Adipocyte (in vitro differentiated cells): ENCODE measurements at regions not wholly inside any gene's neighbourhood (a gene's known extent, or its start where the extent isn't known, plus 50 kb on each side); places are given as distances from the start of the nearest gene placed in this dataset.
A peak's percentile ranks its signal among the peaks of the same experiment; 100 is the strongest.

Experiments
- DNase-seq: peaks from one replicate; pipeline ENCODE4 v3.0.0-alpha.2; 2015; ENCODE audit warnings: low read depth
- H3K27me3 ChIP-seq: replicated peaks from 2 replicates; pipeline ENCODE4 v1.7.0; 2013; ENCODE audit warnings: mild to moderate bottlenecking, low read length, moderate library complexity; ENCODE audit not compliant: control insufficient read depth, insufficient read depth
- H3K36me3 ChIP-seq: 2 replicates; pipeline ENCODE4 v1.7.0; 2013; ENCODE audit warnings: low read length, mild to moderate bottlenecking, moderate library complexity; ENCODE audit not compliant: control insufficient read depth, insufficient read depth, severe bottlenecking
- H3K4me1 ChIP-seq: 2 replicates; pipeline ENCODE4 v1.7.0; 2013; ENCODE audit warnings: mild to moderate bottlenecking, low read length, moderate library complexity; ENCODE audit not compliant: control insufficient read depth, insufficient read depth
- H3K4me3 ChIP-seq: 2 replicates; pipeline ENCODE4 v1.7.0; 2013; ENCODE audit warnings: mild to moderate bottlenecking, low read length, moderate library complexity
- H3K9ac ChIP-seq: 2 replicates; pipeline ENCODE4 v1.7.0; 2013; ENCODE audit warnings: mild to moderate bottlenecking, low read length, moderate library complexity
- H3K9me3 ChIP-seq: 2 replicates; pipeline ENCODE4 v1.7.0; 2013; ENCODE audit warnings: mild to moderate bottlenecking, low read length, moderate library complexity; ENCODE audit not compliant: control insufficient read depth

DNA sequence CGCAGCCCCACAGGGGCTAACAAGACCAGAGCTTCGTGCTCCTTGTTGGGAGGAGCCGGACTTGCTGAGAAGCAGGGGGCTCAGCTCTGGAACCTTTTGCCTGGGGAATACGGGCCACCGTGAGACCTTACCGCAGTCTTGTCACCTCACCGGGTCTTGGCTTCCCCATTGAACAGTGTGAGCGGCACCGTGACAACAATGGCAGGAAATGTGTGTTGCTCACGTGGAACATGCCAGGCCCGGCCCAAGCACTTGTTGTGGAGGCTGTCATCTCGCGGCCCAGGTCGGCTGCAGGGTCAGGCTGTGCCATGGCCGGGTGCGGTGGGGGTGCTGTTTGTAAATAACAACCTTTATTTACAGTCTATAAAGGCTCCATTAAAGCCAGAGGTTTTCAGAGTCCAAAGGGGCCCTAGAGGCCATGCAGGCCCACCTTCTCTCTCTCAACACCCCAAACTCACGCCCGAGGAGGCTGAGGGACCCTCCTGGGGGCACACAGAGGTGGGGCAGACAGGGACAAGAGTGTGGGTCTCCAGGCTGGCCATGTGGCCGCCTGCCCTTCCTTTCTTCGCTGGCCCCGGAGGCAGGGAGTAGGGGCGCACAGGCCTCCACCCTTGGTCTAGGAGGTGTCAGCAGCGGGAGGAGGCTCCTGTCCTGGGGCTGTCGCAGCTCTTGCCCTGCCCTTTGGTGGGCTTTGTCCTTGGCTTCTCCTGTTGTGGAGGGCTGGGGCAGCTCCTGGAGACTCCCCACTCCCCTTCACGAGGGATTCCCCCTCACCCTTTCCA is 79.7 kb downstream of the TSPAN17 start:
- DNase-seq: no peak
- H3K4me3 ChIP-seq: no peak overlapping the region
- H3K9me3 ChIP-seq: peaks cover 9% of the 10 kb centered on the region
- H3K36me3 ChIP-seq: no peaks in the 10 kb centered on the region
- H3K27me3 ChIP-seq: peaks cover 82% of the 10 kb centered on the region
- H3K4me1 ChIP-seq: no peaks in the 10 kb centered on the region
- H3K9ac ChIP-seq: no peak overlapping the region

DNA sequence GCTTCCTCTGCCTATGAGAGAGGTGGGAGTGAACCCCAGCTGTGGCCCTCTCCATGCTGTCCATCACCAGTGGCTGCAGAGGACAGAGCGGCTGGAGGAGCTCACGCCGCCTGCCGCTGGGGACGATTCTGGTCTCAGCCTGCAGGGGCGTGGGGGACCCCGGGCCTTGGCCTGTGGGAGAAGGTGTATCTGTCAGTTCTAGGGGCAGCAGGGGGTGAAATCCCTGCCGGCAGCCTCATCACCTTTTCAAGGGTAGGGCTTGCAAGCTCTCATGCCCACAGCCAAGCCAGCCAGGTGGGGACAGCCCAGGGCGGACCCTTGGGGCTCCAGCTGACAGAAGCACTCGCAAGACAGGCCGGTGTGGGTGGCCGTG is 80.2 kb downstream of the TSPAN17 start:
- Histone ChIP-seq H3K4me3 (no peak overlapping the region), H3K36me3 (no peaks in the 10 kb centered on the region), H3K9me3 (peaks cover 9% of the 10 kb centered on the region), H3K9ac (no peak overlapping the region), H3K4me1 (no peaks in the 10 kb centered on the region), H3K27me3 (peaks cover 82% of the 10 kb centered on the region)
- DNase-seq: no peak

DNA sequence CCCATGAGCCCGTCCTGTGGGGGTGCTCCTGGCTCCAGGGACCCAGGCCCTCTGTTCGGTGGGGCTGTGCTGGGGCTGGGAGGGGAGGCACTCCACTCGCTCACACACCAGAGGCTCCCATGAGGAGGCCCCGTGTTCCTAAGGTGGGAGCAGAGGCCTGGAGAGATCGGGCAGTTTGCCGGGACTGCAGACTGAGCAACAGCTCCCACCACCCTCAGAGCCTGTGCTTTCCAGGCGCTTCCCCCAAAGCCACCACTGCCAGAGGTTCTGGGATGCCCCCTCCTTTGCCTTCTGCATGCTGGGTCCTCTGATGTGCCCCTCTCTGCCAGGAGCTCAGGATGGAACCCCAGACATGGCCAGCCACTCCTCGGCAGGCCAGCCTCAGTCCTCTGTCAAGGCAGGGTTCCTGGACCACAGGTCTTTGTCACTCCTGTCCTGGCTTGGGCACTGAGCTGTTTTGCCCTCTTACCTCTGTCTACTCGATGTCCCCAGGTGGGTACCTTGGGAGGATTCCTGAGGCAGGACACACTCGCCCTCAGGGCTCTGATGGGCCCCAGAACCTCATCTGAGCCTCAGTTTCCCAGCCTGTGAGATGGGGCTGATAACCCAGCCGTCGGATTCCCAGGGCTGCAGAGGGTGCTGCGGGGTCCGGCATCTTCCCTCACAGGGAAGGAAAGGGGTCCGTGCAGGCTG is 80.8 kb downstream of the TSPAN17 start:
- Histone ChIP-seq H3K4me1 (no peaks in the 10 kb centered on the region), H3K9me3 (peaks cover 9% of the 10 kb centered on the region), H3K27me3 (peaks cover 82% of the 10 kb centered on the region), H3K4me3 (no peak overlapping the region), H3K9ac (no peak overlapping the region), H3K36me3 (no peaks in the 10 kb centered on the region)
- no peak for DNase-seq

DNA sequence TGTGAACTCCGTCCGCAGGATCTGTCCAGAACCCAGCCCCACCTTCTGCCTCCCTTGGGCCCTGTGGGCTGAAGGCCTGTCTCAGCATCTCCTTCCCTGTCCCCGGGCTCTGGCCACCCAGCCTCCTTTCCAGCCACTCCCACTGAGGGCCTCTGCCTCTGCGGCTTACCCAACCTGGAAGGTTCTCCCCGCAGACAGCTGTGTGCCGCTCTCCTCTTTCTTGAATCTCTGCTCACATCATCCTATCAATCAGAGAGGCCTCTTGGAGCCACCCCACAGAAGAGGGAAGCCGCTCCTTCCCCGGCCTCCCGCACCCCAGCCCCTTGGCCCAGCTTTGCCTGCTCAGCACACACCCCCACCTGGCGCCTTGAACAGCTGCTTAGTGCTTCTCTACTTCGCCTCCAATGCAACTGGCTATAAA is 81.5 kb upstream of the UNC5A start:
- DNase-seq: no peak
- peaks cover 9% of the 10 kb centered on the region for H3K9me3 ChIP-seq
- H3K4me1 ChIP-seq: no peaks in the 10 kb centered on the region
- H3K4me3 ChIP-seq: no peak overlapping the region
- peaks cover 81% of the 10 kb centered on the region for H3K27me3 ChIP-seq
- no peak overlapping the region for H3K9ac ChIP-seq
- no peaks in the 10 kb centered on the region for H3K36me3 ChIP-seq

- H3K4me3 ChIP-seq: no peak overlapping the region
- no peak overlapping the region for H3K9ac ChIP-seq
- peaks cover 85% of the 10 kb centered on the region for H3K27me3 ChIP-seq
- no peaks in the 10 kb centered on the region for H3K36me3 ChIP-seq
- peaks cover 9% of the 10 kb centered on the region for H3K9me3 ChIP-seq
- H3K4me1 ChIP-seq: no peaks in the 10 kb centered on the region
- no peak for DNase-seq
Measured at GRCh38 chr5:176730815-176731475, 79.4 kb upstream of the UNC5A start.

GRCh38 chr5:176731506-176732160 is 78.7 kb upstream of the UNC5A start:
- Histone ChIP-seq H3K36me3 (no peaks in the 10 kb centered on the region), H3K27me3 (peaks cover 86% of the 10 kb centered on the region), H3K9me3 (peaks cover 9% of the 10 kb centered on the region), H3K4me1 (no peaks in the 10 kb centered on the region), H3K4me3 (no peak overlapping the region), H3K9ac (no peak overlapping the region)
- no peak for DNase-seq

DNA sequence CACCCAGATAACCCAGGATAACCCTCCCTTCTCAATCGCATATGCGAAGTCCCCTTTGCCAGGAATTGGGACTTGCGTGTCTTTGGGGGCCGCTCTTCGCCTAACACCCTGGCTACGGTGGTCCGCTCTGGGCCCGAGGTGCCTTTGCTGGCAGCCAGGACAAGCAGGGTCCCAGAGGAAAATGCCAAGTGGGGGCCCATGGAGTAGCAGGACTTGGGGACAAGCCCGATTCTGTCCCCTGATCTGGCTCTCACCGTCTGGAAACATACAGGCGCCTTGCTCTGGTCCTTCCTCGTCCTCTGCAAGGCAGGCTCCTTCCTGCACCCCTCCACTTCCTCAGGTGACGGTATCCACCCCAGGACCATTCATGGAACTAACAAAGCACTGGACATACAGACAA is 78.1 kb upstream of the UNC5A start:
- Histone ChIP-seq H3K9ac (no peak overlapping the region), H3K36me3 (no peaks in the 10 kb centered on the region), H3K27me3 (peaks cover 88% of the 10 kb centered on the region), H3K4me1 (no peaks in the 10 kb centered on the region), H3K4me3 (no peak overlapping the region), H3K9me3 (peaks cover 9% of the 10 kb centered on the region)
- no peak for DNase-seq

GRCh38 chr5:176732736-176733405 is 77.5 kb upstream of the UNC5A start:
- no peak for DNase-seq
- no peak overlapping the region for H3K4me3 ChIP-seq
- H3K4me1 ChIP-seq: no peaks in the 10 kb centered on the region
- peaks cover 9% of the 10 kb centered on the region for H3K9me3 ChIP-seq
- H3K9ac ChIP-seq: no peak overlapping the region
- H3K27me3 ChIP-seq: peaks cover 90% of the 10 kb centered on the region
- H3K36me3 ChIP-seq: no peaks in the 10 kb centered on the region

GRCh38 chr5:176733406-176734262 is 76.7 kb upstream of the UNC5A start:
- Histone ChIP-seq H3K27me3 (peaks cover 92% of the 10 kb centered on the region), H3K4me1 (no peaks in the 10 kb centered on the region), H3K9me3 (peaks cover 9% of the 10 kb centered on the region), H3K36me3 (no peaks in the 10 kb centered on the region), H3K4me3 (no peak overlapping the region), H3K9ac (no peak overlapping the region)
- peak; percentile 10 for DNase-seq

DNA sequence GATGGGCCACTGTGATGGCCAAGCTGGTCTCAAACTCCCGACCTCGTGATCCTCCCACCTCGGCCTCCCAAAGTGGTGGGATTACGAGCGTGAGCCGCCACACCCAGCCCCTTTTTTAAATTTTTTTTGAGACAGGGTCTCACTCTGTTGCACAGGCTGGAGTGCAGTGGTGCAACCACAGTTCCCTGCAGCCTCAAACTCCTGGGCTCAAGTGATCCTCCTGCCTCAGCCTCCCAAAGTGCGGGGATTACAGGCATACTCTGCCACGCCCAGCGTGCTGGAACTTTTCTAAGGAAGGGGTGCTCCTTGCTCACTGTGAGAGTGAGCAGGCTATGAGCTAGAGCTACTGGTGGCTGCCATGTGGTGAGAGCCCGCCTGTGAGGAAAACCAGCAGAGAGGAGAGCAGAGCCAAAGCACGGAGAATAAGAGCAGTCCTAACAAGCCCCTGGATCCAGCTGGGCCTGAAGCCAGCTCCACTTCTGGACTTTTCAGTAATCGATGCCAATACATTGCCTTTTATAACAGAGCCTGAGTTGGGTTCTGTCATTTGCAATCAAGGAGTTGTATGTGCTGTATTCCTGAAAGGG is 75.5 kb upstream of the UNC5A start:
- no peak for DNase-seq
- no peaks in the 10 kb centered on the region for H3K4me1 ChIP-seq
- no peak overlapping the region for H3K9ac ChIP-seq
- H3K4me3 ChIP-seq: no peak overlapping the region
- peaks cover 92% of the 10 kb centered on the region for H3K27me3 ChIP-seq
- H3K9me3 ChIP-seq: peaks cover 9% of the 10 kb centered on the region
- no peaks in the 10 kb centered on the region for H3K36me3 ChIP-seq
